ENCODE measurements at regions not wholly inside any gene's neighbourhood (a gene's known extent, or its start where the extent isn't known, plus 50 kb on each side); places are given as distances from the start of the nearest gene placed in this dataset.

GRCh38 chr7:121450631-121451198 is 54.6 kb upstream of the FAM3C start:
- TF ChIP-seq CTCF (IDR thresholded peaks at IDR 0.05; ENCODE audit: low read depth, low read length), result no peak
- DNase-seq, result no peak
- Histone ChIP-seq H3K9me3 (no peaks in the 10 kb centered on the region), H3K4me1 (peaks cover 11% of the 10 kb centered on the region), H3K4me3 (ENCODE audit: low read depth, low read length) (no peak overlapping the region), H3K36me3 (no peaks in the 10 kb centered on the region), H3K27me3 (no peaks in the 10 kb centered on the region)

- DNase-seq, result no peak
- H3K4me3 ChIP-seq (ENCODE audit: low read depth, low read length), result peak overlapping the region; percentile 7; the same call in 1 of the 2 replicates
- no peaks in the 10 kb centered on the region for H3K27me3 ChIP-seq
- no peaks in the 10 kb centered on the region for H3K9me3 ChIP-seq
- no peak for TF ChIP-seq CTCF (IDR thresholded peaks at IDR 0.05; ENCODE audit: low read depth, low read length)
- peaks cover 11% of the 10 kb centered on the region for H3K4me1 ChIP-seq
- H3K36me3 ChIP-seq, result no peaks in the 10 kb centered on the region
Measured at GRCh38 chr7:121449735-121450240, 53.7 kb upstream of the FAM3C start.

GRCh38 chr7:121449329-121449728 is 53.2 kb upstream of the FAM3C start:
- Histone ChIP-seq H3K4me3 (ENCODE audit: low read depth, low read length) (0 out of 2 replicates have a peak overlapping the region, but pooled peaks have one; percentile 5), H3K4me1 (peaks cover 11% of the 10 kb centered on the region), H3K36me3 (no peaks in the 10 kb centered on the region), H3K9me3 (no peaks in the 10 kb centered on the region), H3K27me3 (no peaks in the 10 kb centered on the region)
- DNase-seq, result peak; percentile 64
- peak; percentile 55 for TF ChIP-seq CTCF (IDR thresholded peaks at IDR 0.05; ENCODE audit: low read depth, low read length)

GRCh38 chr7:121448429-121448828 is 52.3 kb upstream of the FAM3C start:
- Histone ChIP-seq H3K4me3 (ENCODE audit: low read depth, low read length) (no peak overlapping the region), H3K27me3 (no peaks in the 10 kb centered on the region)

GRCh38 chr7:121447911-121448300 is 51.8 kb upstream of the FAM3C start:
- H3K27me3 ChIP-seq, result no peaks in the 10 kb centered on the region
- no peak overlapping the region for H3K4me3 ChIP-seq (ENCODE audit: low read depth, low read length)
- TF ChIP-seq CTCF (IDR thresholded peaks at IDR 0.05; ENCODE audit: low read depth, low read length), result no peak
- peaks cover 11% of the 10 kb centered on the region for H3K4me1 ChIP-seq
- DNase-seq, result no peak
- H3K9me3 ChIP-seq, result no peaks in the 10 kb centered on the region
- H3K36me3 ChIP-seq, result no peaks in the 10 kb centered on the region

More at GRCh38 chr7:121448429-121448828, 52.3 kb upstream of the FAM3C start:
- Histone ChIP-seq H3K4me1 (peaks cover 11% of the 10 kb centered on the region), H3K9me3 (no peaks in the 10 kb centered on the region), H3K36me3 (no peaks in the 10 kb centered on the region)
- no peak for DNase-seq
- no peak for TF ChIP-seq CTCF (IDR thresholded peaks at IDR 0.05; ENCODE audit: low read depth, low read length)

GRCh38 chr7:121447243-121447910 is 51.3 kb upstream of the FAM3C start:
- DNase-seq, result no peak
- no peaks in the 10 kb centered on the region for H3K27me3 ChIP-seq
- H3K4me3 ChIP-seq (ENCODE audit: low read depth, low read length), result no peak overlapping the region
- no peaks in the 10 kb centered on the region for H3K9me3 ChIP-seq
- TF ChIP-seq CTCF (IDR thresholded peaks at IDR 0.05; ENCODE audit: low read depth, low read length), result no peak
- H3K4me1 ChIP-seq, result peaks cover 11% of the 10 kb centered on the region
- H3K36me3 ChIP-seq, result no peaks in the 10 kb centered on the region

Measured in BE2C (cell line).